HG02610 (cell line): ENCODE measurements at regions not wholly inside any gene's neighbourhood (a gene's known extent, or its start where the extent isn't known, plus 50 kb on each side); places are given as distances from the start of the nearest gene placed in this dataset.
A peak's percentile ranks its signal among the peaks of the same experiment; 100 is the strongest.

ENCODE experiments used
- ATAC-seq: cut with Tn5 transposase; IDR thresholded peaks from one replicate; pipeline ENCODE4 v1.9.1; 2021; ENCODE audit warnings: mild to moderate bottlenecking, moderate library complexity; ENCODE audit not compliant: unreplicated experiment

DNA sequence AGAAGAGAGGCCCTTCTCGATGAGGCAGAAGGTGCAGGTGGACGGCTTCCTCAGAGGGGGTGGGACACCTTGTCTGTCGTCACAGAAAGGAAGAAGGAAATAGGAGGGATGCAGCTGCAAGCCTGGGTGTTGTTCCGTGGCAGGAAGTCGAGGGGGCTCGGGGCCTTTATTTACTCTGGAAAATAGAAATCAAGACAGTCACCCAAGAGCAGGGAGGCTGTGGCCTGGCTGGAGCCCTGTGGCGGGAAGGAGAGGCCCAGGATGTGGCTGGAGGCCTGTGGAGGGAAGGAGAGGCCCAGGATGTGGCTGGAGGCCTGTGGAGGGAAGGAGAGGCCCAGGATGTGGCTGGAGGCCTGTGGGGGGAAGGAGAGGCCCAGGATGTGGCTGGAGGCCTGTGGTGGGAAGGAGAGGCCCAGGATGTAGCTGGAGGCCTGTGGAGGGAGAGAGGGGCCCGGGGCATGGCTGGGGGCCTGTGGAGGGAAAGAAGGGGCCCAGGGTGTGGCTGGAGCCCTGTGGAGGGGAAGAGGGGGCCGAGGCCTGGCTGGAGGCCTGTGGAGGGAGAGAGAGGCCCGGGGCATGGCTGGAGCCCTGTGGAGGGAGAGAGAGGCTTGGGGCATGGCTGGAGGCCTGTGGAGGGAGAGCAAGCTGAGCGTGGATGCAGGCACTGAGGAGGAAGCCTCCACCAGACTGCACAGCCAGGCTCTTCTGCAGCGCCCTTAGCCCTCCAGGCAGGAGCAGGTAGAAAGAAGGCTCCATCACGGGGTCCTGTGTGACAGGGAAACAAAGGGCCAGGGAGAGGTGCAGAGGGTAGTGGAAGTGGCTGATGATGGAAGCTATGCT is 97.3 kb upstream of the SFMBT2 start:
- ATAC-seq: no peak

GRCh38 chr10:7506571-7506970 is 95.7 kb upstream of the SFMBT2 start:
- no peak for ATAC-seq

GRCh38 chr10:7505196-7505595 is 94.4 kb upstream of the SFMBT2 start:
- no peak for ATAC-seq

GRCh38 chr10:7503190-7503589 is 92.4 kb upstream of the SFMBT2 start:
- ATAC-seq: no peak

- peak; percentile 44 for ATAC-seq
Observed at GRCh38 chr10:7501157-7501556, 90.3 kb upstream of the SFMBT2 start.

GRCh38 chr10:7498111-7498510 is 87.3 kb upstream of the SFMBT2 start:
- no peak for ATAC-seq

- ATAC-seq: no peak
Observed at GRCh38 chr10:7493996-7494395, 83.2 kb upstream of the SFMBT2 start.

GRCh38 chr10:7492660-7493046 is 81.8 kb upstream of the SFMBT2 start:
- ATAC-seq: peak; percentile 22

DNA sequence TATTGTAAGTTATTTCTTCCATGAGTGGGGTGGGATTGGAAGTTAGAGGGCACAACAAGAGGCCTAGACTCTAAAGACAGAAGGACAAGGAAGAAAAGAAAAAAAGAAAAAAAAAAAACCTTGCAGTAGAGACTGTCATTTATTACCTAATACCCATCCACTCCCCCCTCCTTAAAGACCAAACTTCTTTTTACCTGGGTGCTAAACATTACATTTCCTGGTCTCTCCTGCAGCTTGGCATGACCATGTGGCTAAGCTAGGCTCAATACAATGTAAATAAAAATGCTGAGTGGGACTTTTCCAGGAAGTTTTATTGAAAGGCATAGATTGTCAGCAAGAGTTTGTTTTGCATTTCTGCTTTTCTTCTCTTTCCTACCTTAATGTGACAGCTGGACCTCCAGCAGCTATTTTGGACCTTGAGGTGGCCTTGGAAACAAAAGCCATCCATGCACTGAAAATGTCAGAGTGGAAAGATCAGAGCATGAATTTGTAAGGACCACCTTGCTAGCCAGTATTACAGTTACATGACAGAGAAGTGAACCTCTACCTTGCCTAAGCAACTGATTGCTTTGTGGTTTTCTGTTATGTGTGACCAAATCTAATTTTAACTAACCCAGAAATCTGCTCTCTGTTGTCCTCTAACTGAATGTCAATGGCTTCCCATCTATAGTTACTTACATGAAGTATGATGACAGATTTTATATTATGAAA is 81.3 kb upstream of the SFMBT2 start:
- peak; percentile 88 for ATAC-seq

DNA sequence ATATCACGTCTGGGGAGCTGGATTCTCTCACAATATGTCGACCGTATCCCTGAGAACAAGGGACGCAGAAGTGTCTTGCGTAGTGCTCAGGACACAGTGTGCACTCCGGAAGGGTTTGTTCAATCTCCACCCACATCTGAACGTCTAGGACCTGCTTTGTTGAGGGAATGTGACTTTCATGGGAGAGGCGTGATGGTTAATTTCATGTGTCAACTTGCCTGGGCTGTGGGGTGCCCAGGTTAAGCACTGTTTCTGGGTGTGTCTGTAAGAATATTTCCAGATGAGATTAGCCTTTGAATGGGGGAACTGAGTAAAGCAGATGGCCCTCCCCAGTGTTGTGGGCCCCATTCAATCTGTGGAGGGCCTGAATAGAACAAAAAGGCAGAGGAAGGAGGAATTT is 80.4 kb upstream of the SFMBT2 start:
- ATAC-seq: no peak

GRCh38 chr10:7488418-7488829 is 77.6 kb upstream of the SFMBT2 start:
- ATAC-seq: no peak

DNA sequence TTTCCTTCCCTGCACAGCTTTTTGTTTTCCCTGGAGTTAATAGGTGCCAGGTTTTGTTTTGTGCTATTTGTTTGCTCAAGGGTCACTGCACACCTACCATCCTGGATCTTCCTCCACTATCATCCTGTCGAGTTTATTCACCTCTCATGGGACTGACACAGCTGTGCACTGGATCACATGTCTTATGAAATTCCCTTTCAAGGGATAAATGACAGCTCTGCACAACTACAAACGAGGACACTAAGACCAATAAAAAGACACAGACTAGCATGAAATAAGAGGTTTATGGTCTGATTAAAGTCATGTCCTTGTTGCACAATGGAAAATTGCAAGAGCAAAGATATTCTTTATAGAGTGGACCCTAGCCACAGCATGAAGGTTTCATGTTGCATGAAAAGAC is 76.7 kb upstream of the SFMBT2 start:
- ATAC-seq: no peak

GRCh38 chr10:7486528-7486927 is 75.7 kb upstream of the SFMBT2 start:
- no peak for ATAC-seq

DNA sequence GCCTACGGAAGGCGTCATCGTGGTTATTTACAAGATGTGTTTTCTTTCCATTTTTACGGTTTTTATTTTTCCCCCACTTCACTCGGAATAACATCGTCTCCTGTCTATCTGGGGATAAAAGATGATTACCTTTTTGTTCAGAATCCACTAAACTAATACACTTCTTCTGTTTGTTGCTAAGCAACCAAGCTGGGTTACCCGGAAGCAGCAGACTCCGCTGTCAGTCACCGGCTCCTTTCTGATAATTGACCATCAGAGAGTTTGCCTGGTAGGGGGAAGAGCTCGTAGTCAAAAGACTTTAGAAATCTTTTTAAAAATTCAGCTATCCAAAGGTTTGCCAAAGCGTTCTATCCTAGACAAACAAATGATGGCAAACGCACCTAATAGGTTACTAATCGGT is 75.0 kb upstream of the SFMBT2 start:
- ATAC-seq: no peak

- peak; percentile 9 for ATAC-seq
Observed at GRCh38 chr10:7485244-7485556, 74.4 kb upstream of the SFMBT2 start.

DNA sequence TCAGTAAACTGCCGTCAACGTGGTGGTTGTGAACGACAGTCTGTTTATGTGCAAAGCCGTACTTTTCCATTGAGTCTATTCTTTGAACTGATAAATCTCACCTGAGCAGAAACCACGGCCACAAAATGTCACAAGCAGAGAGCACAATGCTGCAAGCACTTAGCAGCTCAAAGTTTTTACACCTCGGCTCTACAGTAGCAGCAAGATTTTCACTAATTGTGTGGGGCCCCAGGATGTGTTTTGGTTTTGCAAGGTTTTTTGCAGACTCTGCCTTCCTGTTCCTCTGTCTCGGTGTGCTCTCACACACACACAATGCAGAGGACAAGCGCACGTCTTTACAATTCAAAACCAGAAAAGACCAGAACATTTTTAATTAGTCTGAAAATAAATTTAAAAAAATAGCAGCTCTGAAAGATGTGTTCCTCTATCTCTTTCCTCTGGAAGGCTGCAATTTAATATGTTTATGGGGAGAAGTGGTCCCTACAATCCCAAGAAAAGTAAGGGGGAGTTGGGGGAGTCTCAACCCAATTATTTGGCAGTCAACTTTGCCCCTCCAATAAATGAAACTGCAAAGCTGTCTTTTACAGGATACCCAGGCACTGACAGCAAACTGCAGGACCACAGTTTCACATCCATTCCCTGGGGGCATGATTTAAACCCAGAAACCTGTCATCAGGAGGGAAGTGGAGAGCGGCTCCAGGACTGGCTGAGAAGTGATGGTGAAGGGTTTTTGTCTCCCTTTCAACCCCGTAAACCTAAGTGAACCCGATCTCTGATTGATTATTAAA is 73.8 kb upstream of the SFMBT2 start:
- ATAC-seq: peak; percentile 55

- ATAC-seq: no peak
Observed at GRCh38 chr10:7483848-7484247, 73.0 kb upstream of the SFMBT2 start.

GRCh38 chr10:7482992-7483391 is 72.2 kb upstream of the SFMBT2 start:
- ATAC-seq: no peak

- ATAC-seq: no peak
Observed at GRCh38 chr10:7481368-7481765, 70.5 kb upstream of the SFMBT2 start.

DNA sequence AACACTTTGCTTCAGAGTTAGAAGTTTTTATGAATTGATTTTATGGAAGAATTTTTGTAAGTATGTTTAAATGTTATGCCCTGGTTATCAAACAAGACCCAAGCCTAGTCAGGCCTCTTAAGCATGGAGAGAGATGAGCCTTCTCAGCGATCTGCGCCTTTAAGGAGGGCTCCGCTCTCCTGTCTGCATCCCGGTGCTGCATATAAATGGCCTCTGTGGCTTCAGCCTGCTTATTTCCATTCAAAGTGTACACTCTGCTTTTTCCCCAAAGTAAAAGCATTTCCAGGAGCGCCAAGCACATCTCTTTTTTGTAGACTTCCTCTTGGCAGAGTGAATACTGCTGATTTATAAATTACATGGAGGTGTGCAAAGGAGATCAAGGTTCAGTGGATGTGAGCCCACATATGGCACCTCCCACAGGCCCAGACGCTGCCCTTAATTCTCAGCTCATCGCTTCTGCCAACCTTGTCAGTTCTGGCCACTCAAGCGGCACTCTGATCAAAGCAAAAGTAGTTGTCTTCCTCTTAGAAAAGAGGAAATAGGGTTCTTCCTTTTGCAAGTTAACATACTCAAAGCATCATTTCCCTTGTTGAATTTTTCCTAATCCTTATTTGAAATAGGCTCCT is 70.0 kb upstream of the SFMBT2 start:
- peak; percentile 40 for ATAC-seq

GRCh38 chr10:7479861-7480598 is 69.2 kb upstream of the SFMBT2 start:
- no peak for ATAC-seq
